HL-60 (cell line): ENCODE measurements at regions not wholly inside any gene's neighbourhood (a gene's known extent, or its start where the extent isn't known, plus 50 kb on each side); places are given as distances from the start of the nearest gene placed in this dataset.

ENCODE experiments used
- POLR2AphosphoS5 ChIP-seq: IDR thresholded peaks from 2 replicates; pipeline ENCODE4 v1.6.1; 2012; ENCODE audit warnings: low read depth
- SPI1 ChIP-seq: IDR thresholded peaks from 2 replicates; pipeline ENCODE4 v1.6.1; 2012; ENCODE audit warnings: low read depth, mild to moderate bottlenecking, borderline replicate concordance
- TF ChIP-seq, protein P1 (sequence below): IDR thresholded peaks from one replicate; pipeline ENCODE4 v1.5.1; 2011; ENCODE audit warnings: low read length, control low read depth, inconsistent platforms; ENCODE audit not compliant: insufficient read depth

DNA sequence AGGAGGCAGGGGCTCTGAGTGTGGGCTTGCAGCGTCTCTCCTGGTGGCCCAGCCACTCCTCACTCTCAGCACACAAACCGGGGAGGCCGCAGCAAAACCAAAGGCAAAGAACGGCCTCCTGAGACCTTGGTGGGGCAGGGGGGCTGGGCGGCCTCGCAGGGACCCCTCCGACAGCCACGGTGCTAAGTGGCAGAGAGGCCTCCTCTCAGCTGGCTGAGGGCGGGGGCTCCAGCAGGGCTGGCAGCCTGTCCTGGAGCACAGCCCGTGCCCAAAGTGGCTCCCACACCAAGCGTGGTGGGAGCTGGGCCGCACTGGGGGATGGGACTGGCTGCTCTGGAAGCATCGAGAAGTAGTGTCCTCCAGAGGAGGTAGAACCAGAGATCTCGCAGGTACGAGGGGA, 334.4 kb downstream of the QKI start:
- TF ChIP-seq, protein P1, sequence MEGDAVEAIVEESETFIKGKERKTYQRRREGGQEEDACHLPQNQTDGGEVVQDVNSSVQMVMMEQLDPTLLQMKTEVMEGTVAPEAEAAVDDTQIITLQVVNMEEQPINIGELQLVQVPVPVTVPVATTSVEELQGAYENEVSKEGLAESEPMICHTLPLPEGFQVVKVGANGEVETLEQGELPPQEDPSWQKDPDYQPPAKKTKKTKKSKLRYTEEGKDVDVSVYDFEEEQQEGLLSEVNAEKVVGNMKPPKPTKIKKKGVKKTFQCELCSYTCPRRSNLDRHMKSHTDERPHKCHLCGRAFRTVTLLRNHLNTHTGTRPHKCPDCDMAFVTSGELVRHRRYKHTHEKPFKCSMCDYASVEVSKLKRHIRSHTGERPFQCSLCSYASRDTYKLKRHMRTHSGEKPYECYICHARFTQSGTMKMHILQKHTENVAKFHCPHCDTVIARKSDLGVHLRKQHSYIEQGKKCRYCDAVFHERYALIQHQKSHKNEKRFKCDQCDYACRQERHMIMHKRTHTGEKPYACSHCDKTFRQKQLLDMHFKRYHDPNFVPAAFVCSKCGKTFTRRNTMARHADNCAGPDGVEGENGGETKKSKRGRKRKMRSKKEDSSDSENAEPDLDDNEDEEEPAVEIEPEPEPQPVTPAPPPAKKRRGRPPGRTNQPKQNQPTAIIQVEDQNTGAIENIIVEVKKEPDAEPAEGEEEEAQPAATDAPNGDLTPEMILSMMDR = no peak
- TF ChIP-seq POLR2AphosphoS5 (no peak), SPI1 (no peak)
